NCI-H526 (cell line): ENCODE measurements at regions not wholly inside any gene's neighbourhood (a gene's known extent, or its start where the extent isn't known, plus 50 kb on each side); places are given as distances from the start of the nearest gene placed in this dataset.

Experiments used
- DNase-seq, 2 experiments: peaks; one replicate each; lab custom pipeline; 2025; lab: John Stamatoyannopoulos, UW

GRCh38 chr2:104408266-104408665, 445.6 kb upstream of the POU3F3 start:
- DNase-seq, result peak; percentile 35 to 72

GRCh38 chr2:104410136-104410535, 443.8 kb upstream of the POU3F3 start:
- DNase-seq, result no peak

- DNase-seq, result peak; percentile 35 to 83
These were observed 441.5 kb upstream of the POU3F3 start for GRCh38 chr2:104412384-104412783.

GRCh38 chr2:104413890-104414289, 440.0 kb upstream of the POU3F3 start:
- DNase-seq, result no peak

GRCh38 chr2:104415284-104415683, 438.6 kb upstream of the POU3F3 start:
- peak in 1 of 2 experiments; percentile 24 for DNase-seq

GRCh38 chr2:104416339-104417000, 437.4 kb upstream of the POU3F3 start:
- DNase-seq, result peak; percentile 92 to 95

GRCh38 chr2:104420420-104420819, 433.5 kb upstream of the POU3F3 start:
- no peak for DNase-seq

GRCh38 chr2:104420953-104421352, 433.0 kb upstream of the POU3F3 start:
- no peak for DNase-seq

GRCh38 chr2:104425850-104426595, 427.9 kb upstream of the POU3F3 start:
- no peak for DNase-seq

- no peak for DNase-seq
These were observed 425.8 kb upstream of the POU3F3 start for GRCh38 chr2:104428155-104428554.

- no peak for DNase-seq
These were observed 424.1 kb upstream of the POU3F3 start for GRCh38 chr2:104429639-104430358.

GRCh38 chr2:104430359-104430740, 423.6 kb upstream of the POU3F3 start:
- DNase-seq, result no peak

GRCh38 chr2:104430852-104431251, 423.1 kb upstream of the POU3F3 start:
- DNase-seq, result no peak

GRCh38 chr2:104431701-104432121, 422.2 kb upstream of the POU3F3 start:
- peak; percentile 3 to 15 for DNase-seq

GRCh38 chr2:104432401-104432800, 421.5 kb upstream of the POU3F3 start:
- DNase-seq, result peak in 1 of 2 experiments; percentile 19

- peak in 1 of 2 experiments; percentile 2 for DNase-seq
These were observed 420.9 kb upstream of the POU3F3 start for GRCh38 chr2:104432991-104433390.

GRCh38 chr2:104433657-104434056, 420.3 kb upstream of the POU3F3 start:
- no peak for DNase-seq

GRCh38 chr2:104434318-104434792, 419.6 kb upstream of the POU3F3 start:
- peak; percentile 92 to 93 for DNase-seq

GRCh38 chr2:104434966-104435365, 418.9 kb upstream of the POU3F3 start:
- DNase-seq, result no peak

- DNase-seq, result no peak
These were observed 415.4 kb upstream of the POU3F3 start for GRCh38 chr2:104438481-104438880.

- no peak for DNase-seq
These were observed 410.8 kb upstream of the POU3F3 start for GRCh38 chr2:104443145-104443544.

- DNase-seq, result no peak
These were observed 409.5 kb upstream of the POU3F3 start for GRCh38 chr2:104444392-104444791.

GRCh38 chr2:104444889-104445288, 409.0 kb upstream of the POU3F3 start:
- no peak for DNase-seq
